ENCODE measurements at regions not wholly inside any gene's neighbourhood (a gene's known extent, or its start where the extent isn't known, plus 50 kb on each side); places are given as distances from the start of the nearest gene placed in this dataset.

DNA sequence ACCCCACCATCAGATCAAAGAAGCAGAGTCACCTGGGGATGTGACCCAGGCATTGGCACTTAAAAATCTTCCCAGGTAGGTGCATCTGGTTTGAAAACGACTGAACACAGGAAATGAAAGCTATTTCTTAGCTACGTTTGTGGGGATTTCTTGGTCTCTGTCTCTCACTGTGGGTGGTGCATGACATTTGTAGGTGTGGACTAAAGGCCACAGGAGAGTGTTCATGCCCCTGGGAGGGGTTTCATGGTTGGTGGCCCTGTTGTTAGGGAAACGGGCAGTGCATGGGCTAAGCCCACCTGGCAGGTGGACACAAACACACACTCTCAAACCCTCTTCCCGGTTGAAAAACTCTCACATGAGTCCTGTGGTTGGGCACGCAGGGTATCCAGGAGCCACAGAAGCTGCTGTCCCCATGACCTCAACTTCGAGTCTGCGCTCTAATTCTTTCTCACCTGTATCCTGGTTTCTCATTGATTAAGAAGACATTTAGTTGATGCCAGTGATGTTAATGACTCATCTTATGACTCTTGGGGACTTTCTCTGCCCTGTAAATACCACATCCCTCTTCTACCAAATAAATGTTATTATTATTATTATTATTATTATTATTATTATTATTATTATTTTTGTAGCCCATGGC is 119.4 kb downstream of the MRPS6 start:
- DNase-seq: no peak

DNA sequence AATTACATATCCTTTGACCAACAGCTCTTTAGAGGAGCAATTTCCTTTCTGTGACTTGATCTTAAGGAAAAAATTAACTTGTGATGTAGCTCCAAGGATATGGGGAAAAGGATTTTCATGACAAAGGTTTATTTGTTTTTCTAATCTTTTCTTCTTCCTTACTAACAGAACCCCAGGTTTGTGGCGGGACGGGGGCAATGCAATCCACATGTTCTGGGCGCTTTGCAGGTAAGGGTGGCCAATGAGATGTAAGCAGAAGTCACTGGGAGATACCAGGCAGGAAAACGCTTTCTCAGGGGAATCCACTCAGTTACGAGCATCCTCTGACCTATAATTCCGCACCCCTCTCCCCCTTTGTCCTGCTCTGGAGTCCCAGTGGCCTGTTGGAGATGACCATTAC is 122.0 kb downstream of the MRPS6 start:
- no peak for DNase-seq

DNA sequence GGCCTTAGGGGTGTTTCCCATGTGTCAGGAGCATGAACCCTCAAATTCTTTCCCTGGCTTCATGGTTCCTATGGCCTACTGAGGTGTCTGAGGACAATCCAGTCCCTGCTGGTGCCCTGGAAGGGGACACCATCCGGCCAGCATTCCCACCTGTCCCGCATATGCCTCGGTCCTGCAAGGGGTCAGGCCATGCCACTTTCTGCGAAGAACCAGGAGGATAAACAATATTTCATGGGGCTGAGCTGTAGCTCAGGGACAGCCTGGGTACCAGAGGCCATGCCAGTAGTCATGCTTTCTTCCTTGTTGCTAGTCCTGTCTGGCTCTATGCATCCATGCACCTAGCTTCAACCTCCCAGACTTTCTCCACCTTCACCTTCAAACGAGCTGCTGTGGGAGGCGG is 123.6 kb downstream of the MRPS6 start:
- no peak for DNase-seq

DNA sequence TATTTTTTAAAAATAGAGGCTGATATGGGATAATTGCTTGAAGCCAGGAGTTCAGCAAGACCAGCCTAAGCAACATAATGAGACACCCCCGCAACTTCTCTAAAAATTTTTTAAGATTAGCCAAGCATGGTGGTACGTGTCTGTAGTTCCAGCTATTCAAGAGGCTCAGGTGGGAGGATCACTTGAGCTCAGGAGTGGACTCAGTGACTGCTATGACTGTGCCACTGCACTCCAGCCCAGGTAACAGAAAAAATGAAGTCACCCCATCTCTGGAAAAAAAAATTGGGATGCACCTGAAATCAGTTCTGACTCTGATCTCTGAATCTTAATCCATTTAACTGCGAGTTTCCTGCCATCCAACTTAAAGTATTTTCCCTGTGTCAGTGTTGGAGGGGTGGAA is 124.2 kb downstream of the MRPS6 start:
- no peak for DNase-seq

DNA sequence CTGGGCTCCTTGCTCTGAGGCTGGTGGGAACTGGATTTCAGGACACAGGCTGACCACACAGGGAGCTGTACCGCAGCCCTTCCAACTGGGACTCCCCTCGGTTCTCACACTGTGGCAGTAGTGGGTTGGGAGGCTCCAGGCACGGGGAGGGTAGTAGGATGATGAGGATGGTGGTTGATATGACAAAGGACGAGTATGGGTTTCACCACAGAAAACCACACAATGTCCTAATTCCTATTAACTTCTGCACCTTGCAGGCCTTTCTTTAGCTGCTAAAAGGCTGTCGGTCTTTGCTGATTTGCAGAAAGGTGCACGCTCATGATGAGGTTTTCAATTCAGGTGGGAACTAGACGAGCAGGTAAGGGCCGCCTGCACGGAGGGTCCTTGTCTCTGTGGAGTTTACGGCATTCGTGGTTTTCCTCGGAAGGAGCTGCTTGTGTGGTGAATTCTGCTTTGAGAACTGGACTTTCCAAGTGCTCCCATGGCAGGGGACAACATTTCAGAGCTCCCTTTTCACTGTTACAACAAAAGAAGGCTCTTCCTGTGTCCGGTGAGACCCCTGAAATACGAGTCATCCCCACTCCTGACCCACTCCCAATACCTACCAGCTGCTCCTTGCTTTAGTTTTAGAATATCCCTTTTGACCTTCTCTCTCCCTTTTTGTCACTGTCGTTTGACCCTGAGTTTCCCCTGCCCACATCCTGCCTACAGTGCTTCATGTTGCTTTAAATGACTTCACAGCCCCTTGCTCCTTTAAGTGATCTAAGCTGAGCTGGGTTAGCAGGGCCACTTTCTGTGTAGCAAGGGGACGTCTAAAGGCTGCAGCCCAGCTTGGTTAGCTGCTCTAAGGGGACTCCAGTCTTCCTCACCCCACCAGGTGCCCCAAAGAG is 125.1 kb downstream of the MRPS6 start:
- no peak for DNase-seq

DNA sequence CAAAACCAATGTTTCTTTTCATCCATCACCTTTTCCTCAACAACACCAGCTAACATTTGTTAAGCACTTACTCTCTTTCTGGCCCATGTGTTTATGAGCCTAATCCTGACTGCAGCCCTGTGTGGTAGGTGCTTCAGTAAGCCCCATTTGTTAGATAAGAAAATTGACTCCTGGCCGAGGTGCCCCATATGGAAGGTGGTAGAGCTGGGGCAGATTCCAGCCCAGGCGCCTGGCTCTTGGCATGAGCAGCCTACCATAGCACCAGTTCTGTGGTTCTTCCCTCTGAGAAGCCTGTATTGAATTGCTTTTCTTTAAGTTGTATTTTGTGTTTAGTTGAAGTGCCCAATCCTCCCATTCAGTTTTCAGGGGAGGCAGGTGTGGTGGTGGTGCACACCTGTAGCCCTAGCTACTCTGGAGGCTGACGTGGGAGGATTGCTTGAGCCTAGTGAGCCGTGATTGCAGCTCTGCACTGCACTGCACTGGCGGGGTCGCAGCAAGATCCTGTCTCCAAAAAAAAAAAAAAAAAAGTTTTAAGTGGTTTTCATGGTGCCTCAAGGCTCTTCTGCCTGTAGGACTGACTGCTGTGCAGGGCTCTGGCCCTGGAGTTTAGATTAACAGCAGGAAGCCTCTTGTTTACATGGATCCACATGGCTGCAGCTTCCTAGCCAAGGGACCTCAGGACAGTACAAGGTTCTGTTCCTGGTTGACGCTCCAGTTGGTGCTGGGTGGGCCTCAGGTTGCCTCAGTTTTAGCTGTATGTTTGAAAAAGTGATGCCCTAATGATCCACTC is 125.9 kb downstream of the MRPS6 start:
- DNase-seq: peak; percentile 76

DNA sequence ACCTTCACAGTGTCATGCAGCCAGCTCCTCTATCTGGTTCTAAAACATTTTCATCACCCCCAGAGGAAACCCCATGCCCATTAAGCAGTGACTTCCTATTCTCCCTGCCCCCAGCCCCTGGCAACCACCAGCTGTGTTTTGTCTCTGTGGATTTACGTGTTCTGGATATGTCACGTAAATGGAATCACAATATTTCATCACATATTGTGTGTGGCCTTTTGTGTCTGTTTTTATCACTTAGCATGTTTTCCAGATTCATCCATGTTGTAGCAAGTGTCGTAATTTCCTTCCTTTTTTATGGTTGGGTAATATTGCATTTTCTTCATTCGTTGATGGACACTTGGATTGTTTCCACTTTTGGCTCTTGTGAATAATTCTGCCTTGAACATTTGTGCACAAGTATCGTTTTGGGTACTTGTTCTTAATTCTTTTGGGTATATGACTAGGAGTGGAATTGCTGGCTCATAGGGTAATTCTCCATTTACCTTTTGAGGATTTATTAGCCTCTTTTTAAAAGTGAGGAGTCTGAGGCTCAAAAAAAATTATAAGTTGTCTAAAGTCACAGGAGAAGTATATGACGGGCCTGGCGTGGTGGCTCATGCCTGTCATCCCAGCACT is 127.0 kb downstream of the MRPS6 start:
- DNase-seq: no peak

DNA sequence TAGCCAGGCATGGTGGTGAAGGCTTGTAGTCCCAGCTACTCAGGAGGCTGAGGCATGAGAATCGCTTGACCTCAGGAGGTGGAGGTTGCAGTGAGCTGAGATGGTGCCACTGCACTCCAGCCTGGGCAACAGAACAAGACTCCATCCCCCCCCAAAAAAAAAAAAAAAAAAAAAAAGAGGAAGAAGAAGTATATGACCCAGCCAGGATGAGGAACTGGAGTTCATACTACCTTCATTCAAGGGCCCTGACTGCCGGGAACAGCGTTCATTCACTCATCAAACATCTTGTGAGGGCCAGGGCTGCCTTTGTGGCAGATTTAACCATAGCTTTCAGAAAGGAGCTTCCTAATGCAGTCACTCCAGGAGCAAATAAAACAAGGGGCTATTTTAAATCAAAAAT is 127.6 kb downstream of the MRPS6 start:
- DNase-seq: no peak

DNA sequence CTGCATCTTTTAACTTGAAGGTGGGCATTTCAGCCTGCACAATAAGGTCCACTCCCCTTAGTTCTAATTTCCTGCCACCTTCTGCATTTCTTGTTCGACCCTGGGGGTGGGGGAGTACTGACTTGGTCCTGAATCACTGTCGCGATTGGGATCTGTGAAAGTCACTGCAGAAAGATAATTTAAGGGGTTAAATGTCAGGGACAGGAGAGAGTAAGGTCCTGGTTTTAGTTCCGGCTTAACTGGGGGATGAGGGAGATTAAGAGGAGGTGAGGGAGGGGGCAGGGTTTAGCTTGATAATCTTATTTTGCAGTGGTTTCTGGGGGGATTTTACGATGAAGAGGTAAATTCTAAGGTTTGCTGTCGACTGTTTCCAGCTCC is 128.1 kb downstream of the MRPS6 start:
- peak; percentile 42 for DNase-seq

DNA sequence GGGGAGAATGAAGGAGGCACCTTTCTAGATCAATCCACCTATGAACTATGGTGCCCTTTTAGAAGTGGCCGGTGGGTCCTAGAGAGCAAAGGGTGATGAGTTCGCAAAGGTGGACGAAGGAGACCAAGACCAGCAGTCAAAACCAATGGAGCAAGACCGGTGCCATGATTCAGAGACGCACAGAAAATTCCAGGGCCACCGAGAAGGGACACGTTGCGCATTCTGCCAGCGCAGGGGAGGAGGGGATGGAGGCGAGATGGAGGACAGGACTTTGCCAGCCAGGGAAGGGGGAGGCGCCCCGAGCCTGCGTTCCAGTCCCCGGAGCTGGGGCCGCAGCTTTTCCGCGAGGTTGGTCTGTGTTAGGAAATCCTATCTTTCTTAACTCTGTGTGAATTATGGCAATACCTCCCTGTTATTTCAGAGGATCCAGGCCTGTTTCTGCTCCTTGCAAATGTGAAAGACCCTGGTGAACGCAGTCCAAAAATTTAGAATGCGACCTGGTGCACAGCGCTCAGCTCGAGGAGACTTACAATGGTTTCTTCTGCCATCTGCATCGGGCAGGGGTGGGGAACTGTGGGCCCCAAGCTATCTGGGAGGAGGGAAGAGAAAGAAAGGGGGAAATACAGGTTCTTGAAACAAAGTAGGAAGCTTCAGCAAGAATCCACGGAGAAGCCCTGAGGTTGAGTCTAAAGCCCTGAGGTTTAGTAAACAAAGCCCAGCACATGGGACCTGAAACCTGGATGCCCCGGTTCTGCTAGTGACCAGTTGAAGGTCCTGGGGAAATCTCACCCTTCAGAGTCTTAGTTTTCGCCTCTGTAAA is 129.4 kb downstream of the MRPS6 start:
- DNase-seq: peak; percentile 26

DNA sequence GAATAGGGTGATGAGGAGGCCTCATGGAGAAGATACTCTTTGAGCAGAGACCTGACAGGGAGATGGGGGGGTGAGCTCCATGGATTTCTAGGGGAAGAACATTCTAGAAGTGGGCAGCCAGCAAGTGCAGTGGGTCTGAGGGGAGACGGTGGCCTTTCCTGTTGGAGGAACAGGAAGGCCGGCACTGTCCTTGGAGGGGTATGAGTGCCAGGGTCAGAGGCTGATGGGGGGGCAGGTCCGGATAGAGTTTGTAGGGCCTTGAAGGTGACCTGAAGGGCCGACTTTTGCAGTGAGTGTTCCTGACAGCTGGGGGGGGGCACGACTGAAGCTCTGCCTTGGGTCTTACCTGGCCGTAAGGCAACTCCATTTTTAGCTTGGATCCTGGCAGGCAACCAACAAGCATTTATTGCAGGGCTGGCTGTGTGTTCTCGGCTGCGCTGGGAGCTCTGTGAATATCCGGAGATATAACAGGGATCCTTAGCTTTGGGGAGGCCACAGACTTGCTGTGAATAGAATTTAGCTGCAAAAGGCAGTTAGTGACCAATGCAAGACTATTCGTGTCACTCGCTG is 130.6 kb downstream of the MRPS6 start:
- peak; percentile 95 for DNase-seq

DNA sequence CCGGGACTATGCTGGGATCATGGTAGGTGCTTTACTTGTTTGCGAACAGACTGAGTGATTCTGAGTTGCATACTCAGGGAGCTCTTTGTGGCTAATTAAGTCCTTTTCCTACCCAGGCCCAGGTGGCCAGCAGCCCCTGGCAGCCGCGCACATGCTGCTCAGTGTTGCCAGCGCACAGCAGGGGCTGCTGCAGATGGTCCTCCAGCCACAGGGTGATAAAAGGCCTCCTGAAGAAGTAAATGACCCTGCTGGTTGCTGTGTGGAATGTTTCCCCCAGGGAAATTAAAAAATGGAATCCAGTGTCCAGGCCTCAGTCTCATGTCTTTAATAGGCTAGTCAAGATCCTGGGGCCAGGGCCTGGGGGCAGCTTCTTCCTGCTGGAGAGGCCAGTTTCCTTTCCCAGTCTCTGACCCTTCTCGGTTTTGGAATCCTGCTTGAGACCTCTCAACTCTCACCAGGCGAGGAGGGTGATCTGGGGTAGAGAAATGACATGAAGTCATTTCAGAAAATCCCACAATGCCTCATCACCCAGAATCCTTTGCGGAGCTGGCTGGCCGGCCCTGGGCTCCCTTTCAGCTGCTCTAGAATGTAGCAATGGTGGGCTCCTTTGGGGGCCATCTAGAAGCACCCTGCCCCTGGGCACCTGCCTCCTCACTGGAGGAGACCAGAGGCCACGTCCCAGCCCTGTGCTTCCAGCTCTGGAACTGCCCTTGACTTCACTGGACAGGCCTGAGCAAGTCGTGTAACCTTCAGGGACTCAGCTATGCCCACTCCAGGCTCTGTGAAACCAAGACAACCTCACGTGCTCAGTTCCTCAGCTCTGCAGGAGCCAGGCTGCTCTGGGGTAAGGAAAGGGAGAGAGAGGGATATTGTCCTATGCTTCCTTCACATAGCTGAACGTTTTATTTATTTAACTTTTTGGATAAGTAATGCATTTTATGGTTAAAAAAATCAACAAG is 131.4 kb downstream of the MRPS6 start:
- DNase-seq: peak; percentile 99

DNA sequence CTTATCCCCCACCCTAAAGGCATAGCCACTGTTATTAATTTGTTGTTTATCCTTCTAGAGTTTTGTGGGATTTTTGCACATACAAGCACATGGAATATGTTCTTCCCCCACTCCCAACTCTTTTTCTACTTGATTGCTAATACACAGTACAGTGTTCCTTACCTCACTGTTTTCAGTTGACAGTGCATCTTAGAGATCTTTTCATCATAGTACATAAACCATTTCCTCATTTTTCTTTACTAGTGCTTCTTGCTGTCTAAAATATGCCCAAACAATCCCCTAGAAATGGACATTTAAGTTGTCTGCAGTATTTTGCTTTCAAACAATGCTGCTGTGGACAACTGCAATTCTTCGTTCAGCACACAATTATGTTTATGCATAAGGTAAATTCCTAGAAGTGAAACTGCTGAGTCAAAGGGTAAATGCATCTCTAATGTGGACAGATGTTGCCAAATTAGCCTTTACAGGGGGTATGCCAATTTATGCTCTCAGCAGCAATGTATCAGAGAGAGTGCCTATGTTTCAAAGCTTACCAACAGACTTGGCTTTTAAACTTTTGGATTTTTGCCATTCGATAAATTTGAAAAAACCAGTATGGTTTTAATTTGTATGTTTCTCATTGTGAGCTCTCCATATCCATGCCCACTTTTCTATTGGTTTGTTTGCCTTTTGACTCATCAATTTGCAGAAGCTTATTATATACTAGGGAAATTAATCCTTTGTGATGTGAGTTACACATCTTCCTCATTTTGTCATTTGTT is 132.6 kb downstream of the MRPS6 start:
- DNase-seq: peak; percentile 99

DNA sequence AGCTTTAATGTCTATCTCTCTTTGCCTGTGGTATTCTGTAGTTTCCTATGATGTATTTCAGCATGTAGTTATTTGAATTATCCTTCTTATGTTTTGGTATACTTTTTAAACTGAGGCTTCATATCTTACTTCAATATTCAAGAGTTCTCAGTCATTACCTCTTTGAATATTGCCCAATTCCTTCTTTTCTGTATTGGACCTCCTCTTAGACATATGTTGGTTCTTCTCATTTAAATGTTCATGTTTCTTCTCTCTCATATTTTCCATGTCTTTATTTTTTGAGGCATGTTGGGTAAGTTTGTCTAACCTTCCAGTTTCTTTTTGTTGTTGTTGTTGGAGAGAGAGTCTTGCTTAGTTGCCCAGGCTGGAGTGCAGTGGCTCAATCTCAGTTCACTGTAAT is 140.6 kb downstream of the MRPS6 start:
- no peak for DNase-seq

DNA sequence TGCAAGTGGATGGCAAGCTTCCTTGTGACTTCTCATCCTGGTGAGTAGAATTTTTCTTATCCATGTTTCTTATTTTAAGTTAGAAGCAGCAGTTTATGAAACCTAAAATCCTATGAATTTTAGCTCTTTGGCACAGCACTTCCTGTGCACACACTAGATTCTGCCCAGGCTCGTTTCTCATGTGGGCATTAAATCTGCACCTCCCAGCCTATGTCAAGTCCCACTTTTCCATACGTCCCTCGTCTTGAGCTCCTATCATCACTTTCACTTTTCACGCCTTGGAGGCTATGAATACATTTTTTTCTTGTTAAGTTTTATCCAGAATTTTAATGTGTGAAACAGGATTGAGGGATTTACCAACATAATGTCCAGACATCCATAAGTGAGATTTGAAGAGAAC is 142.1 kb downstream of the MRPS6 start:
- DNase-seq: no peak

DNA sequence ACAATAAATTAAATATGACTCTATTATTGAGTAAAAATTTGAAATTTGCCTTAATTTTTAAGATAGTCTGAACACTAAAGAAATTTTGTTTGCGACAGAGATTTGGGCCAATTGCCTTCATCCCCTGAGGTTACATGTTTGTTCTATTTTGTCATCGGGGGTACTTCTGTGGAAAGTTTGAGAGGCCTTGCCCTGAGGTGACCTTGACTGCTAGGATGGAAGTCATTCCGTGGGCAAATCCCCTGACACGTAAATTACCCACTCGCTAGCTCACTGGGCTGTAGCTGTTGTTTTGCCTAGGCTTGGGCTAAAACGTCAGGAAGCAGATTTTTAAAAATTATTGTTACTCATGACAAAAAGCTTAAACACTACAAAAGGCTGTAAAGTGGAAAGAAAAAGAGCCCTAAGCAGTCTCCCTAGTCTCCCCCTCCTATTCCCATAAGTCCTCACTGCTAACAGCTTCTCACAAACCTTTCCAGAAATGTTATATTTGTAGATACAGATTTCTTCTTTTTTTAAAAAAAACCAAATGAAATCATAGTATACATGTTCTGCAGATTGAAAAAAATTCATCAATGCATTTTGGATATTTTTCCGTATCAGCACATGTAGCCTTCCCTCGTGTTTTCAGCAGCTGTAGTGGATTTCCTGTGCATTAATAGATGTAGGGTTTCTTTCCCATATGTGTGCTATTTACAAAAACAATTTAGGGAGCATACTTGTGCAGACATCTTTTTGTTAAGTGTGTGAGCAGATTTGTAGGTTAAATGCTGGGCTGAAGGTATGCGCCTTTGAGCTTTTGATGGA is 142.7 kb downstream of the MRPS6 start:
- DNase-seq: no peak

DNA sequence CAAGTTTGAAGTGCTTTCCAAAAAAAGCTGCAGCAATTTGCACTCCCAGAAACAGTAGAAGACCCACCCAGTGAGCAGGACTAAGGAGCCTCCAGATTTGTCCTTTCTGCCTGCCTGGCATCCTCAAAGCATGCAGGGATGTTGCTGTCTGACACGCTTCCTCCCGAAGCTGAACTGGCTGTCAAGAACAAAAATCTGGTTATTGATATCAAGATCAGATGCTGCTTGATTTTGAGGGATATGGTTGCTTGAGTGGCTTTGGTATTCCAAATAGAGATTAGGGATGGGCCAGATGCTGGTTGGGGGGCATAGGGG is 143.3 kb downstream of the MRPS6 start:
- no peak for DNase-seq

DNA sequence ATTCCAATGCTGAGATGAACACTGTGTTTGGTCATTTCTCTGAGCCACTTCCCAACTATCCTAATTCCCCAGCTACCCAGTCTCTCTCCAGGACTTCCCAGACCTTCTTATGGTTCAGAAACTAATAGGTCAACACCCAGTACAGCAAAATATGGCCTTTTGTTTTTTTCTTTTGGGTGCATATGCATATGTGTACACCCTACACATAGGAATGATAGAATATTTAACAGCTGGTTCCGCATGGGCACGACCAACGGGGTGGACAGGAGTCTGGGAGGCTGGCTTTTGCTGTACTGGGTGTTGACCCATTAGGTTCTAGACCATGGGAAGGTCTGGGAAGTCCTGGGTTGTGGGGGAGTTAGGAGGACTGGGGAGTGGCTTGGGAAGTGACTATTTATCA is 143.9 kb downstream of the MRPS6 start:
- no peak for DNase-seq

DNA sequence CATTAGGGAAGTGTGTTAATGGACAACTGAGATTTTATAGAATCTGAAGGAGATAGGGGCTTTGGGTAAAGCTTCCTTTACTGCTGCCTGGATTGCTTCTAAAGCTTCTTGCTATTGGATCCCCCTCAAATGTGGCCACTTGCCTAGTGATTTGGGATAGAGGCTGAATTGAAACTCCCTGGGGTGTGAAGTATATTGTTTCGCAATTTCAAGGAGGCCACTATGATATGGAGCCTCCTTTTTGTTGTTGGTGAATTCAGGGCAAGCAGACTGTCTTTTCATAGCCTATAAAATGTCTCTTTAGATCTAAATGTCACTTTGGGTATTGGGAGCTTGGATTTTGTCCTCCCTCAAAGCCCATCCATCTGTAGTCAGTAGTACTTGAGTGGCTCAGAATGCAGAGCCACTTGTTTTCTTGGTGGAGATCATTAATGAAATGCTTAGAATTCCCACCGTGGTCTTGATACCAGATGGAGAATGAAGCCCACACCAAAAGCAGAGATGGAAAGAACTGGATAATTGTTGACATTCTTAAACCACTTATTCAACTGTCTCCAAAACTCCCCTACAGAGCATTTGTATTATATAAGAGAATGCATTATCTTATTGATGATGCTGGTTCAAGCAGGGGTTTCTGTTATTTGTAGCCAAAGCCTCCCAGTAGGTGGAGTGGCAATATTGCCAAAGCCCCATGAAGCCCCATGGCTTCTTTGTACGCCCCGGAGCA is 144.3 kb upstream of the KCNE2 start:
- no peak for DNase-seq
